ENCODE measurements at regions not wholly inside any gene's neighbourhood (a gene's known extent, or its start where the extent isn't known, plus 50 kb on each side); places are given as distances from the start of the nearest gene placed in this dataset.

GRCh38 chrX:28321286-28321685 is 266.0 kb upstream of the IL1RAPL1 start:
- no peak for TF ChIP-seq CTCF (IDR thresholded peaks at IDR 0.05)
- intact Hi-C loops (cut with DNase I), result no loop called here
- WGBS, 2 donors, result 69 to 72% methylated on average over 2 of the region's 2 CpGs

DNA sequence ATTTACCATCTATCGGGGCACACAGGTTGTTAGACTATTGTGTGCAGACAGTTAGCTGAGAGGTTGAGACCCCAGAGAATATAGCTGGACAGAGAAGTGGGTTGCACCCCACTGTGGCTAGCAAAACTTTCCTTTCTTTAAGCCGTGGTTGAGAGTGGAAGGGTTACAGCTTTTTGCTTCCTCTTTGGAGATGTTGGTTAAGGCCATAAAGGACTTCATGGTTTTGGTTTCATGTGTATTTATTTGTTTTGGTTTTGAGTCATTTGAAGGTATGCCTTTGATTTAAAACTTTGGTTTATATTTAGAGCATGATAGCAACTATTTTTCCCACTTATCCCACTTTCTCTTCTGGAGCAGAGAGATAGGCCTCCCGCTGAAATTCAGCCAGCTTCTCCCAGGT is 274.3 kb upstream of the IL1RAPL1 start:
- TF ChIP-seq CTCF (IDR thresholded peaks at IDR 0.05), result no peak
- intact Hi-C loops (cut with DNase I), result no loop called here
- Histone ChIP-seq H3K27me3 (no peaks in the 10 kb centered on the region), H3K27ac (no peak overlapping the region), H3K4me3 (no peak overlapping the region), H3K36me3 (no peaks in the 10 kb centered on the region), H3K9me3 (peaks cover 0 to 11% (median 0%) of the 10 kb centered on the region in 11 donors), H3K4me1 (no peaks in the 10 kb centered on the region)
- 87 to 89% methylated on average over 3 of the region's 3 CpGs for WGBS, 2 donors
- DNase-seq (no peak), ATAC-seq (no peak)

More at GRCh38 chrX:28321286-28321685, 266.0 kb upstream of the IL1RAPL1 start:
- DNase-seq (no peak), ATAC-seq (no peak)
- no peaks in the 10 kb centered on the region for H3K4me1 ChIP-seq
- no peaks in the 10 kb centered on the region for H3K36me3 ChIP-seq
- H3K9me3 ChIP-seq, result peaks cover 0 to 27% (median 0%) of the 10 kb centered on the region in 11 donors
- no peak overlapping the region for H3K4me3 ChIP-seq
- peaks cover 0 to 7% (median 0%) of the 10 kb centered on the region in 7 donors for H3K27me3 ChIP-seq
- no peak overlapping the region for H3K27ac ChIP-seq

DNA sequence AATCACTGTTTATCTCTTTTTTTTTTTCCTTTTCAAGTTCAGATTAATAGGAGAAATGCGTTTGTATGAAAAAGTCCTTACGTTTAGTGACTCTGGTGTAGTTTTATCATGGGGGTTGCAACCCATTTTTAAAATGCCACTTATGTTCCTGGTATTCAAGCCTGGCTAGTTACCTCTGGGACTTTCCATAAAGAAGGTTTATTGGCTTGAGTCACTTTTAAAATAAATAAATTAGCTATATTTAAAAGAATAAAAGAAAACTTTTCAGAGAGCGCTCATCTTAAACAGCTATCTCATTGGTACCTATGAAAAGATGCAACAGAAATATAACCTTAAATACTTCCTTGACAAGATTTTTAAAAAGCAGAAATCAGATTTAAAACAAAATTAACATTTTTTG is 275.0 kb upstream of the IL1RAPL1 start:
- H3K36me3 ChIP-seq, result no peaks in the 10 kb centered on the region
- no peak overlapping the region for H3K4me3 ChIP-seq
- H3K4me1 ChIP-seq, result no peaks in the 10 kb centered on the region
- DNase-seq (no peak), ATAC-seq (no peak)
- no peak overlapping the region for H3K27ac ChIP-seq
- H3K9me3 ChIP-seq, result peaks cover 0 to 4% (median 0%) of the 10 kb centered on the region in 11 donors
- TF ChIP-seq CTCF (IDR thresholded peaks at IDR 0.05), result no peak
- 94 to 98% methylated on average over 3 of the region's 3 CpGs for WGBS, 2 donors
- intact Hi-C loops (cut with DNase I), result no loop called here
- no peaks in the 10 kb centered on the region for H3K27me3 ChIP-seq

- no peaks in the 10 kb centered on the region for H3K36me3 ChIP-seq
- H3K4me1 ChIP-seq, result no peaks in the 10 kb centered on the region
- DNase-seq, result no peak
- no peaks in the 10 kb centered on the region for H3K27me3 ChIP-seq
- 60 to 73% methylated on average over 3 of the region's 3 CpGs for WGBS, 2 donors
- no peak for TF ChIP-seq CTCF (IDR thresholded peaks at IDR 0.05)
- H3K27ac ChIP-seq, result no peak overlapping the region
- intact Hi-C loops (cut with DNase I), result no loop called here
- ATAC-seq, result no peak
- H3K4me3 ChIP-seq, result no peak overlapping the region
- no peaks in the 10 kb centered on the region for H3K9me3 ChIP-seq
Observed at GRCh38 chrX:28311466-28311865, 275.8 kb upstream of the IL1RAPL1 start.

Data from heart right ventricle (tissue), 16 donors.